Suprapubic skin (tissue), 4 donors: ENCODE measurements at regions not wholly inside any gene's neighbourhood (a gene's known extent, or its start where the extent isn't known, plus 50 kb on each side); places are given as distances from the start of the nearest gene placed in this dataset.

Experiments used
- DNase-seq, 2 donors: peaks; one replicate each; pipeline ENCODE4 v3.0.0-alpha.2; 2019; ENCODE audit warnings: low spot score in 2 of 2
- H3K27ac ChIP-seq: fragments of 200-600 bp; sonication (generic); one replicate; pipeline ENCODE4 v1.5.1; 2019
- H3K27me3 ChIP-seq: fragments of 200-600 bp; sonication (generic); one replicate; pipeline ENCODE4 v1.5.1; 2019
- H3K36me3 ChIP-seq: fragments of 200-600 bp; sonication (generic); one replicate; pipeline ENCODE4 v1.5.1; 2019
- H3K4me1 ChIP-seq: fragments of 200-600 bp; sonication (generic); one replicate; pipeline ENCODE4 v1.5.1; 2019
- H3K4me3 ChIP-seq: fragments of 200-600 bp; sonication (generic); one replicate; pipeline ENCODE4 v1.5.1; 2019; ENCODE audit warnings: mild to moderate bottlenecking
- H3K9me3 ChIP-seq: fragments of 200-600 bp; sonication (generic); one replicate; pipeline ENCODE4 v1.5.1; 2019
- EP300 ChIP-seq: sonication (generic); formaldehyde crosslinking; IDR thresholded peaks from one replicate; pipeline ENCODE4 v1.6.1; 2017; ENCODE audit warnings: antibody characterized with exemption
- POLR2A ChIP-seq, 2 donors: fragments of 450-650 bp; IDR thresholded peaks; one replicate each; pipeline ENCODE4 v1.6.1; 2017; ENCODE audit warnings: antibody characterized with exemption in 2 of 2, mild to moderate bottlenecking in 2 of 2, moderate library complexity in 2 of 2
- POLR2AphosphoS5 ChIP-seq, 3 donors: sonication (generic); formaldehyde crosslinking; IDR thresholded peaks; one replicate each; pipeline ENCODE4 v1.6.1; 2017; ENCODE audit warnings: antibody characterized with exemption in 3 of 3
- WGBS: methylation state at CpG from one replicate; pipeline ENCODE4 v1.1.5; 2018; 5-methylcytosine and 5-hydroxymethylcytosine counted together
- TF ChIP-seq, protein P1 (sequence below), 2 donors: fragments of 200-600 bp in 1 of 2; fragments of 450-650 bp in 1 of 2; sonication (generic) in 1 of 2; IDR thresholded peaks; one replicate each; pipeline ENCODE4 v1.5.1; 2016 to 2019; ENCODE audit warnings: antibody characterized with exemption in 2 of 2, mild to moderate bottlenecking in 1 of 2, moderate library complexity in 1 of 2

DNA sequence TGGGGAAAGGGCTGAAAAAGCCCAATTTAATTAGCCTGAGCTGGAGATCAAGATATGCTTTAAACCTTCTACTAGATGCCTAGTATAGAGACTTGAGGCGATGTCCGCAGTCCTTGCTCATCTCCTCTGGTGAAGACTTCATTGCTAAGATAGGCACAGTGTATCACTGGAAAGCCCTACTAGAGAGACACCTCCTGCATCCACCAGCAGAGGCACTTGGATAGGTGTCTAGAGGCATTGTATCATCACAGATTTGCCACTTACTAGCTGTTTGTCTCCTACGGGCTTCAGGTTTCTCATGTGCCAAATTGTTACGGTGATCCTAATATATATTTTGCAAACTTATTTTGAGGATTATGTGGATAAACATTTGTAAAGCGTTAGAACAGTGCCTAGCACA is 1048.5 kb downstream of the GALC start:
- Histone ChIP-seq H3K27me3 (no peaks in the 10 kb centered on the region), H3K4me3 (no peak overlapping the region), H3K9me3 (no peaks in the 10 kb centered on the region), H3K27ac (no peak overlapping the region), H3K36me3 (no peaks in the 10 kb centered on the region), H3K4me1 (no peaks in the 10 kb centered on the region)
- TF ChIP-seq POLR2AphosphoS5 (IDR thresholded peaks at IDR 0.05) (no peak), POLR2A (IDR thresholded peaks at IDR 0.05) (no peak), EP300 (no peak)
- TF ChIP-seq, protein P1, sequence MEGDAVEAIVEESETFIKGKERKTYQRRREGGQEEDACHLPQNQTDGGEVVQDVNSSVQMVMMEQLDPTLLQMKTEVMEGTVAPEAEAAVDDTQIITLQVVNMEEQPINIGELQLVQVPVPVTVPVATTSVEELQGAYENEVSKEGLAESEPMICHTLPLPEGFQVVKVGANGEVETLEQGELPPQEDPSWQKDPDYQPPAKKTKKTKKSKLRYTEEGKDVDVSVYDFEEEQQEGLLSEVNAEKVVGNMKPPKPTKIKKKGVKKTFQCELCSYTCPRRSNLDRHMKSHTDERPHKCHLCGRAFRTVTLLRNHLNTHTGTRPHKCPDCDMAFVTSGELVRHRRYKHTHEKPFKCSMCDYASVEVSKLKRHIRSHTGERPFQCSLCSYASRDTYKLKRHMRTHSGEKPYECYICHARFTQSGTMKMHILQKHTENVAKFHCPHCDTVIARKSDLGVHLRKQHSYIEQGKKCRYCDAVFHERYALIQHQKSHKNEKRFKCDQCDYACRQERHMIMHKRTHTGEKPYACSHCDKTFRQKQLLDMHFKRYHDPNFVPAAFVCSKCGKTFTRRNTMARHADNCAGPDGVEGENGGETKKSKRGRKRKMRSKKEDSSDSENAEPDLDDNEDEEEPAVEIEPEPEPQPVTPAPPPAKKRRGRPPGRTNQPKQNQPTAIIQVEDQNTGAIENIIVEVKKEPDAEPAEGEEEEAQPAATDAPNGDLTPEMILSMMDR (IDR thresholded peaks at IDR 0.05), result no peak
- 89% methylated on average over 5 of the region's 5 CpGs for WGBS
- DNase-seq, result no peak

GRCh38 chr14:86943391-86944365 is 1049.3 kb downstream of the GALC start:
- Histone ChIP-seq H3K4me3 (no peak overlapping the region), H3K4me1 (no peaks in the 10 kb centered on the region), H3K27ac (no peak overlapping the region), H3K27me3 (no peaks in the 10 kb centered on the region), H3K36me3 (no peaks in the 10 kb centered on the region), H3K9me3 (no peaks in the 10 kb centered on the region)
- TF ChIP-seq, protein P1 (IDR thresholded peaks at IDR 0.05), result no peak
- TF ChIP-seq POLR2AphosphoS5 (IDR thresholded peaks at IDR 0.05) (no peak), EP300 (no peak), POLR2A (IDR thresholded peaks at IDR 0.05) (no peak)
- no peak for DNase-seq
- 69% methylated on average over 5 of the region's 5 CpGs for WGBS

GRCh38 chr14:86942936-86943335 is 1050.0 kb downstream of the GALC start:
- no peaks in the 10 kb centered on the region for H3K36me3 ChIP-seq
- no peaks in the 10 kb centered on the region for H3K4me1 ChIP-seq
- WGBS, result 71% methylated on average over 4 of the region's 4 CpGs
- DNase-seq, result no peak
- no peak overlapping the region for H3K4me3 ChIP-seq
- H3K27ac ChIP-seq, result no peak overlapping the region
- TF ChIP-seq POLR2A (IDR thresholded peaks at IDR 0.05), result no peak
- TF ChIP-seq, protein P1 (IDR thresholded peaks at IDR 0.05), result no peak
- no peak for TF ChIP-seq POLR2AphosphoS5 (IDR thresholded peaks at IDR 0.05)
- no peak for TF ChIP-seq EP300
- H3K27me3 ChIP-seq, result no peaks in the 10 kb centered on the region
- no peaks in the 10 kb centered on the region for H3K9me3 ChIP-seq

- no peak for TF ChIP-seq EP300
- TF ChIP-seq, protein P1 (IDR thresholded peaks at IDR 0.05), result no peak
- TF ChIP-seq POLR2A (IDR thresholded peaks at IDR 0.05), result no peak
- TF ChIP-seq POLR2AphosphoS5 (IDR thresholded peaks at IDR 0.05), result no peak
- 62% methylated on average over 2 of the region's 2 CpGs for WGBS
- H3K36me3 ChIP-seq, result no peaks in the 10 kb centered on the region
Measured at GRCh38 chr14:86940106-86940505, 1052.9 kb downstream of the GALC start.

DNA sequence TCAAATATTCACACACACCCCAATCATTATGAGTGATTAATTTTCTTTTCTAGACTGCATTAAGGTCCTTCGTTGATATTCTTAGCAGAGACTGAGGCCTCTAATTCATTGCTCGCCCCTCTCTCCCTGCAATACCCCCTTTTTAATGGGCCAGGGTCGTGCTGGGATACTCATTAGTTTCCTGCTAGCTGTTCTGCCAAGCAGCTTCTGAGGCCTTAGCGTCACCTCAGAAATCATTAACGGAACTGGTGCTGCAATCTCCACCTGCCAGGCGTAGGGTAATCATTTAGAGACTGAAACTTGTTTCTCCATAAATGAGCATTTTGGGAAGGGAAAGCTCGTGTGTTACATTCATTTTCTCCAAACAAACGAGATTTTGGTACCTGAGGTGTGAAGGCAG is 1054.7 kb downstream of the GALC start:
- Histone ChIP-seq H3K27ac (no peak overlapping the region), H3K9me3 (no peaks in the 10 kb centered on the region), H3K4me1 (no peaks in the 10 kb centered on the region), H3K36me3 (no peaks in the 10 kb centered on the region), H3K4me3 (no peak overlapping the region), H3K27me3 (no peaks in the 10 kb centered on the region)
- DNase-seq, result no peak
- TF ChIP-seq EP300 (no peak), POLR2AphosphoS5 (IDR thresholded peaks at IDR 0.05) (no peak), POLR2A (IDR thresholded peaks at IDR 0.05) (no peak)
- TF ChIP-seq, protein P1 (IDR thresholded peaks at IDR 0.05), result no peak
- 84% methylated on average over 8 of the region's 8 CpGs for WGBS

More at GRCh38 chr14:86940106-86940505, 1052.9 kb downstream of the GALC start:
- Histone ChIP-seq H3K27me3 (no peaks in the 10 kb centered on the region), H3K9me3 (no peaks in the 10 kb centered on the region), H3K4me1 (no peaks in the 10 kb centered on the region), H3K27ac (no peak overlapping the region), H3K4me3 (no peak overlapping the region)
- no peak for DNase-seq
